ENCODE measurements at regions not wholly inside any gene's neighbourhood (a gene's known extent, or its start where the extent isn't known, plus 50 kb on each side); places are given as distances from the start of the nearest gene placed in this dataset.

GRCh38 chr15:68504681-68505170, 72.8 kb upstream of the ITGA11 start:
- Histone ChIP-seq H3K14ac (ENCODE audit: insufficient read length) (no peak overlapping the region), H4K5ac (ENCODE audit: insufficient read length, low read depth, low read length) (no peak overlapping the region), H3K36me3 (ENCODE audit: control insufficient read depth in 2 of 4, insufficient read depth in 4 of 4, low read length in 3 of 4) (no peaks in the 10 kb centered on the region), H3K9ac (replicated peaks in 1 of 4; ENCODE audit: extremely low read depth in 1 of 4, low read depth in 3 of 4, low read length in 3 of 4) (no peak overlapping the region), H2AFZ (ENCODE audit: low read length) (no peak overlapping the region), H3K79me2 (ENCODE audit: control insufficient read depth in 1 of 2, insufficient read depth in 2 of 2, low read length in 2 of 2) (no peaks in the 10 kb centered on the region), H2BK12ac (ENCODE audit: low read depth, low read length) (no peak overlapping the region), H4K91ac (replicated peaks; ENCODE audit: insufficient read length, low read length) (no peak overlapping the region), H2BK5ac (ENCODE audit: low read depth, low read length) (no peak overlapping the region), H2AK5ac (ENCODE audit: low read depth, low read length) (no peak overlapping the region), H3K4ac (replicated peaks; ENCODE audit: insufficient read length, low read depth, low read length) (no peak overlapping the region), H3K4me1 (replicated peaks in 1 of 4; ENCODE audit: control insufficient read depth in 3 of 4, insufficient read depth in 4 of 4, low read length in 3 of 4) (peaks cover 0 to 6% (median 4%) of the 10 kb centered on the region in 4 experiments; a peak in 3 of 7 replicates), H3K56ac (replicated peaks; ENCODE audit: insufficient read length, low read depth, low read length) (no peak overlapping the region), H3K4me2 (ENCODE audit: insufficient read depth in 1 of 2, low read depth in 2 of 2, low read length in 2 of 2) (no peak overlapping the region), H3K9me3 (ENCODE audit: insufficient read depth in 2 of 2, low read depth in 1 of 2, low read length in 1 of 2) (no peaks in the 10 kb centered on the region), H3K18ac (ENCODE audit: extremely low read depth, low read length) (no peak overlapping the region), H2BK120ac (replicated peaks; ENCODE audit: low read depth, low read length) (no peak overlapping the region), H3K79me1 (ENCODE audit: low read depth, low read length) (no peaks in the 10 kb centered on the region; the same call in 1 of the 2 replicates), H3K27ac (ENCODE audit: low read depth, low read length) (no peak overlapping the region), H4K8ac (ENCODE audit: extremely low read depth, insufficient read depth, low read length) (no peak overlapping the region), H3K27me3 (replicated peaks in 1 of 4; ENCODE audit: control insufficient read depth in 3 of 4, extremely low read depth in 1 of 4, insufficient read depth in 3 of 4, low read length in 3 of 4) (no peaks in the 10 kb centered on the region), H2BK20ac (ENCODE audit: low read length) (no peak overlapping the region), H3K23me2 (ENCODE audit: low read depth, low read length) (no peaks in the 10 kb centered on the region), H3K23ac (ENCODE audit: insufficient read length) (no peak overlapping the region), H4K20me1 (replicated peaks in 1 of 2; ENCODE audit: control insufficient read depth in 1 of 2, insufficient read depth in 2 of 2, low read length in 2 of 2) (no peaks in the 10 kb centered on the region), H2BK15ac (ENCODE audit: low read length) (no peak overlapping the region), H3K4me3 (ENCODE audit: extremely low read depth in 1 of 4, insufficient read depth in 2 of 4, low read depth in 3 of 4, low read length in 4 of 4) (no peak overlapping the region)
- ChIA-PET CTCF (ENCODE audit: partially characterized antibody) (interaction anchor here (1.0 to 1.8 kb wide), 4 partner anchors 45 to 197 kb away, joined by 3 read pairs; no protein-coding TSS in a partner anchor), POLR2A (ENCODE audit: partially characterized antibody) (interaction anchor here (1.1 kb wide), 1 partner anchor 10 kb away, joined by 3 read pairs; no protein-coding TSS in a partner anchor)
- FAIRE-seq (no peak), DNase-seq (ENCODE audit: low read depth in 1 of 2, low spot score in 2 of 2) (peak in 1 of 2 experiments; percentile 41)
- WGBS, 2 experiments (ENCODE audit: extremely low coverage in 1 of 2, insufficient coverage in 1 of 2, insufficient read length in 1 of 2, insufficient replicate concordance in 2 of 2, low coverage in 1 of 2, low lambda C conversion rate in 2 of 2, missing lambda C conversion rate in 1 of 2), result 83% methylated on average over 8 of the region's 8 CpGs; no CpG with 5 or more reads in 1 of the 2 experiments
- TF ChIP-seq POU5F1 (IDR thresholded peaks at IDR 0.05; ENCODE audit: low read depth, low read length) (no peak), SP1 (IDR thresholded peaks at IDR 0.05; ENCODE audit: low read depth, low read length) (no peak), SP2 (IDR thresholded peaks at IDR 0.05; ENCODE audit: low read length) (no peak), BACH1 (IDR thresholded peaks at IDR 0.05; ENCODE audit: low read length) (no peak), CEBPB (IDR thresholded peaks at IDR 0.05; ENCODE audit: low read depth, low read length) (no peak)
